ENCODE measurements at regions not wholly inside any gene's neighbourhood (a gene's known extent, or its start where the extent isn't known, plus 50 kb on each side); places are given as distances from the start of the nearest gene placed in this dataset.

DNA sequence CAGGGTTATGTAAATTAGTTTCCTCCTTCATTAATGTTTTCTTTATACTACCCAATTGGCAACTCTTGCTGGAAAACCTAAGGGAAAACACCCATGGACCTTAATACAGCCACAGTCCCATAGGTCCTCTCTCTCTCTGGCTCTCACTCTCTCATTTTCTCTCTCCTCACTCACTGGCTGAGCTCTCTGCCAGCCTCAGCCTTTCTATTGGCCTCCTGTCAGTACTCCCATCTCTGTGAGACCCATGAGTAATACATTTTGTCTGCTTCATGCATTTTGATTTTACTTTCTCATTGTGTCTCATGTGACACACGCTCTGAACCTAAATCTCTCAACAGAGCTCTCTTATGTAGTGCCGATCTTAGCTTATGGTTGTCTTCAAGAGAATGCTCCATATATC lies 907.5 kb downstream of the C6orf118 start:
- TF ChIP-seq, protein P1, sequence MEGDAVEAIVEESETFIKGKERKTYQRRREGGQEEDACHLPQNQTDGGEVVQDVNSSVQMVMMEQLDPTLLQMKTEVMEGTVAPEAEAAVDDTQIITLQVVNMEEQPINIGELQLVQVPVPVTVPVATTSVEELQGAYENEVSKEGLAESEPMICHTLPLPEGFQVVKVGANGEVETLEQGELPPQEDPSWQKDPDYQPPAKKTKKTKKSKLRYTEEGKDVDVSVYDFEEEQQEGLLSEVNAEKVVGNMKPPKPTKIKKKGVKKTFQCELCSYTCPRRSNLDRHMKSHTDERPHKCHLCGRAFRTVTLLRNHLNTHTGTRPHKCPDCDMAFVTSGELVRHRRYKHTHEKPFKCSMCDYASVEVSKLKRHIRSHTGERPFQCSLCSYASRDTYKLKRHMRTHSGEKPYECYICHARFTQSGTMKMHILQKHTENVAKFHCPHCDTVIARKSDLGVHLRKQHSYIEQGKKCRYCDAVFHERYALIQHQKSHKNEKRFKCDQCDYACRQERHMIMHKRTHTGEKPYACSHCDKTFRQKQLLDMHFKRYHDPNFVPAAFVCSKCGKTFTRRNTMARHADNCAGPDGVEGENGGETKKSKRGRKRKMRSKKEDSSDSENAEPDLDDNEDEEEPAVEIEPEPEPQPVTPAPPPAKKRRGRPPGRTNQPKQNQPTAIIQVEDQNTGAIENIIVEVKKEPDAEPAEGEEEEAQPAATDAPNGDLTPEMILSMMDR (IDR thresholded peaks at IDR 0.05; ENCODE audit: low read length): no peak
- no peak for TF ChIP-seq EZH2 (optimal IDR thresholded peaks at IDR 0.05; ENCODE audit: low read depth, low read length)

Measured in MM.1S (cell line).